H1 (cell line): ENCODE measurements at regions not wholly inside any gene's neighbourhood (a gene's known extent, or its start where the extent isn't known, plus 50 kb on each side); places are given as distances from the start of the nearest gene placed in this dataset.

Source experiments
- ATF3 ChIP-seq: IDR thresholded peaks from 2 replicates; pipeline ENCODE4 v1.6.1; 2011; ENCODE audit warnings: low read depth, mild to moderate bottlenecking, low read length; ENCODE audit not compliant: insufficient read depth
- BACH1 ChIP-seq: IDR thresholded peaks from 2 replicates; pipeline ENCODE4 v1.6.1; 2012; ENCODE audit warnings: low read length, improper control_type of control experiment
- BRCA1 ChIP-seq: IDR thresholded peaks from 2 replicates; pipeline ENCODE4 v1.6.1; 2012; ENCODE audit warnings: low read depth, low read length, improper control_type of control experiment
- POU5F1 ChIP-seq: IDR thresholded peaks from 2 replicates; pipeline ENCODE4 v1.6.1; 2011; ENCODE audit warnings: low read depth, mild to moderate bottlenecking, low read length, moderate library complexity
- RXRA ChIP-seq: IDR thresholded peaks from 2 replicates; pipeline ENCODE4 v1.6.1; 2011; ENCODE audit warnings: low read depth, mild to moderate bottlenecking, low read length, moderate library complexity; ENCODE audit not compliant: insufficient read depth
- TAF1 ChIP-seq: IDR thresholded peaks from 2 replicates; pipeline ENCODE4 v1.6.1; 2011; ENCODE audit warnings: mild to moderate bottlenecking, low read depth, low read length
- YY1 ChIP-seq: IDR thresholded peaks from 2 replicates; pipeline ENCODE4 v1.6.1; 2011; ENCODE audit warnings: low read depth, mild to moderate bottlenecking, low read length

GRCh38 chr6:113476937-113477839, 380.0 kb upstream of the MARCKS start (continued):
- TF ChIP-seq BRCA1 (no peak), YY1 (no peak), BACH1 (no peak), ATF3 (no peak), RXRA (no peak), POU5F1 (no peak), TAF1 (no peak)
